IMR-90 (cell line): ENCODE measurements at regions not wholly inside any gene's neighbourhood (a gene's known extent, or its start where the extent isn't known, plus 50 kb on each side); places are given as distances from the start of the nearest gene placed in this dataset.

ENCODE experiments used
- ATAC-seq: fragments of 200-7000 bp; cut with Tn5 transposase; 2 replicates; pipeline ENCODE4 v1.9.1; 2020; ENCODE audit warnings: low read depth, mild to moderate bottlenecking, moderate library complexity
- BruUV-seq: library from RNA; stranded (reverse); fragments of 400-500 nt; replicated peaks from 2 replicates; lab custom pipeline; 2021; lab: Mats Ljungman, UMichigan
- CTCF ChIA-PET: fragments of 300-600 bp; formaldehyde crosslinking; extraction: SDS; loops from one replicate; lab custom pipeline; 2021; ENCODE audit warnings: antibody characterized with exemption; lab: Yijun Ruan, JAX
- POLR2A ChIA-PET: fragments of 300-600 bp; sonication (Branson Sonifier 250); formaldehyde crosslinking; loops from one replicate; lab custom pipeline; 2022; ENCODE audit warnings: antibody characterized with exemption; ENCODE audit not compliant: unreplicated experiment; lab: Charles Lee
- DNase-seq: peaks from one replicate; pipeline ENCODE4 v3.0.0; 2013
- H2AFZ ChIP-seq: replicated peaks from 2 replicates; pipeline ENCODE3; 2013; ENCODE audit warnings: low read length, mild to moderate bottlenecking; ENCODE audit not compliant: poor library complexity
- H2AK5ac ChIP-seq: 2 replicates; pipeline ENCODE4 v1.6.1; 2013; ENCODE audit warnings: low read depth, low read length, inconsistent platforms
- H2AK9ac ChIP-seq: replicated peaks from 2 replicates; pipeline ENCODE3; 2013; ENCODE audit warnings: mild to moderate bottlenecking, low read depth, low read length, moderate library complexity; ENCODE audit not compliant: poor library complexity
- H2BK120ac ChIP-seq: 2 replicates; pipeline ENCODE4 v1.6.1; 2013; ENCODE audit warnings: low read depth, low read length, inconsistent platforms
- H2BK15ac ChIP-seq: 3 replicates; pipeline ENCODE4 v1.6.1; 2013; ENCODE audit warnings: low read depth, low read length, inconsistent platforms
- H2BK20ac ChIP-seq: 2 replicates; pipeline ENCODE4 v1.6.1; 2013; ENCODE audit warnings: low read depth, mild to moderate bottlenecking, inconsistent platforms, low read length, moderate library complexity
- H2BK5ac ChIP-seq: 2 replicates; pipeline ENCODE4 v1.6.1; 2013; ENCODE audit warnings: mild to moderate bottlenecking, low read depth, low read length, inconsistent platforms; ENCODE audit not compliant: poor library complexity, severe bottlenecking
- H3K14ac ChIP-seq: replicated peaks from 2 replicates; pipeline ENCODE4 v1.6.1; 2013; ENCODE audit warnings: low read depth, low read length, inconsistent platforms
- H3K18ac ChIP-seq: 2 replicates; pipeline ENCODE4 v1.6.1; 2013; ENCODE audit warnings: low read depth, low read length, control low read depth
- H3K23ac ChIP-seq: 2 replicates; pipeline ENCODE4 v1.6.1; 2013; ENCODE audit warnings: low read depth, low read length, inconsistent platforms
- H3K27ac ChIP-seq: 2 replicates; pipeline ENCODE4 v1.5.1; 2013; ENCODE audit warnings: mild to moderate bottlenecking, control low read depth, low read length; ENCODE audit not compliant: insufficient read depth
- H3K27me3 ChIP-seq: 2 replicates; pipeline ENCODE4 v1.6.1; 2013; ENCODE audit warnings: low read length; ENCODE audit not compliant: control insufficient read depth, insufficient read depth
- H3K36me3 ChIP-seq: 2 replicates; pipeline ENCODE4 v1.6.1; 2013; ENCODE audit warnings: low read length, mixed read lengths; ENCODE audit not compliant: control insufficient read depth, insufficient read depth
- H3K4ac ChIP-seq: 2 replicates; pipeline ENCODE4 v1.6.1; 2013; ENCODE audit warnings: low read depth, low read length, inconsistent platforms
- H3K4me1 ChIP-seq: 2 replicates; pipeline ENCODE4 v1.6.1; 2013; ENCODE audit warnings: low read length, mixed read lengths; ENCODE audit not compliant: control insufficient read depth, insufficient read depth
- H3K4me2 ChIP-seq: 2 replicates; pipeline ENCODE4 v1.6.1; 2013; ENCODE audit warnings: low read depth, mild to moderate bottlenecking, control low read depth, low read length, moderate library complexity
- H3K4me3 ChIP-seq: 2 replicates; pipeline ENCODE4 v1.5.1; 2013; ENCODE audit warnings: low read depth, mild to moderate bottlenecking, control low read depth, low read length, moderate library complexity; ENCODE audit not compliant: insufficient read depth
- H3K56ac ChIP-seq: 2 replicates; pipeline ENCODE4 v1.6.1; 2013; ENCODE audit warnings: low read length, inconsistent platforms; ENCODE audit not compliant: insufficient read depth; ENCODE audit errors: extremely low read depth
- H3K79me1 ChIP-seq, 2 experiments: 2 replicates each; pipeline ENCODE4 v1.6.1; 2013; ENCODE audit warnings: low read length in 2 of 2, inconsistent platforms in 1 of 2, low read depth in 1 of 2
- H3K9ac ChIP-seq: 2 replicates; pipeline ENCODE4 v1.6.1; 2013; ENCODE audit warnings: low read depth, low read length, control low read depth
- H3K9me1 ChIP-seq: 2 replicates; pipeline ENCODE4 v1.6.1; 2013; ENCODE audit warnings: low read length, inconsistent platforms; ENCODE audit not compliant: insufficient read depth
- H3K9me3 ChIP-seq: 2 replicates; pipeline ENCODE4 v1.6.1; 2013; ENCODE audit warnings: low read length; ENCODE audit not compliant: control insufficient read depth, insufficient read depth
- H4K20me1 ChIP-seq: 2 replicates; pipeline ENCODE4 v1.6.1; 2013; ENCODE audit warnings: low read length, inconsistent platforms; ENCODE audit not compliant: insufficient read depth
- H4K5ac ChIP-seq: 2 replicates; pipeline ENCODE4 v1.6.1; 2013; ENCODE audit warnings: mild to moderate bottlenecking, low read depth, low read length, control low read depth
- H4K8ac ChIP-seq, 2 experiments: 2 replicates each; pipeline ENCODE4 v1.6.1; 2013; ENCODE audit warnings: low read depth in 2 of 2, low read length in 2 of 2, control low read depth in 1 of 2, inconsistent platforms in 1 of 2
- H4K91ac ChIP-seq: 2 replicates; pipeline ENCODE4 v1.6.1; 2013; ENCODE audit warnings: low read depth, low read length, inconsistent platforms; ENCODE audit not compliant: insufficient read depth
- BHLHE40 ChIP-seq: fragments of 150-350 bp; IDR thresholded peaks from 2 replicates; pipeline ENCODE4 v1.6.1; 2016; ENCODE audit warnings: mild to moderate bottlenecking, low read depth, low read length
- CEBPB ChIP-seq: IDR thresholded peaks from 2 replicates; pipeline ENCODE4 v1.6.1; 2012; ENCODE audit warnings: low read depth, low read length, improper control_type of control experiment
- CHD1 ChIP-seq: IDR thresholded peaks from 2 replicates; pipeline ENCODE4 v1.6.1; 2012; ENCODE audit warnings: low read depth, low read length, improper control_type of control experiment
- FOS ChIP-seq: fragments of 150-350 bp; IDR thresholded peaks from 2 replicates; pipeline ENCODE4 v1.6.1; 2016; ENCODE audit warnings: low read depth, low read length
- MAFK ChIP-seq: IDR thresholded peaks from 2 replicates; pipeline ENCODE4 v1.6.1; 2012; ENCODE audit warnings: low read depth, low read length, improper control_type of control experiment
- MAZ ChIP-seq: IDR thresholded peaks from 2 replicates; pipeline ENCODE4 v1.6.1; 2012; ENCODE audit warnings: low read depth, mild to moderate bottlenecking, low read length, improper control_type of control experiment, moderate library complexity, borderline replicate concordance
- MXI1 ChIP-seq: IDR thresholded peaks from 2 replicates; pipeline ENCODE4 v1.6.1; 2012; ENCODE audit warnings: low read depth, mild to moderate bottlenecking, low read length, moderate library complexity, borderline replicate concordance
- NFE2L2 ChIP-seq: fragments of 150-350 bp; IDR thresholded peaks from 2 replicates; pipeline ENCODE4 v1.6.1; 2016; ENCODE audit warnings: low read depth, mild to moderate bottlenecking, low read length
- POLR2A ChIP-seq: IDR thresholded peaks from 2 replicates; pipeline ENCODE4 v1.6.1; 2012; ENCODE audit warnings: mild to moderate bottlenecking, low read depth, low read length
- RAD21 ChIP-seq: IDR thresholded peaks from 2 replicates; pipeline ENCODE4 v1.6.1; 2012; ENCODE audit warnings: low read length, improper control_type of control experiment
- RCOR1 ChIP-seq: IDR thresholded peaks from 2 replicates; pipeline ENCODE4 v1.6.1; 2012; ENCODE audit warnings: mild to moderate bottlenecking, low read length, improper control_type of control experiment; ENCODE audit not compliant: insufficient replicate concordance
- RFX5 ChIP-seq: IDR thresholded peaks from 2 replicates; pipeline ENCODE4 v1.8.0; 2012; ENCODE audit warnings: low read depth, mild to moderate bottlenecking, low read length, moderate library complexity
- SMC3 ChIP-seq: fragments of 150-350 bp; IDR thresholded peaks from 2 replicates; pipeline ENCODE4 v1.6.1; 2016; ENCODE audit warnings: low read depth, mild to moderate bottlenecking, antibody characterized with exemption, low read length, moderate library complexity
- WGBS, 2 experiments: methylation state at CpG; one replicate each; pipeline versions ENCODE4 v1.1.5 to v1.1.7; 2013; ENCODE audit warnings: missing lambda C conversion rate in 2 of 2; ENCODE audit not compliant: insufficient read length in 1 of 2; ENCODE audit errors: extremely low coverage in 2 of 2; 5-methylcytosine and 5-hydroxymethylcytosine counted together
- dilution Hi-C: fragments of 300-500 bp; cut with HindIII; formaldehyde crosslinking; loops from one replicate; pipeline ENCODE4 v1.14.3; 2018; ENCODE audit warnings: low sequenced_read_pairs; ENCODE audit not compliant: unreplicated experiment
- in situ Hi-C: fragments of 300-500 bp; cut with MboI; formaldehyde crosslinking; loops from 3 replicates; pipeline ENCODE4 v1.14.3; 2019; ENCODE audit warnings: low sequenced_read_pairs, inconsistent platforms, mixed read lengths
- intact Hi-C: fragments of 100-400 bp; cut with micrococcal nuclease; formaldehyde crosslinking; loops from 2 replicates; pipeline ENCODE4 v1.10.0; 2022
- TF ChIP-seq, protein P1 (sequence below): fragments of 150-350 bp; IDR thresholded peaks from 2 replicates; pipeline ENCODE4 v1.6.1; 2016; ENCODE audit warnings: low read depth, mild to moderate bottlenecking, low read length, moderate library complexity, borderline replicate concordance
- TF ChIP-seq, protein P2 (sequence below): fragments of 150-350 bp; IDR thresholded peaks from 2 replicates; pipeline ENCODE4 v1.6.1; 2017; ENCODE audit warnings: mild to moderate bottlenecking, antibody characterized with exemption, low read length, low read depth
- TF ChIP-seq, protein P3 (sequence below): conservative IDR thresholded peaks from 2 replicates; pipeline ENCODE4 v1.5.1; 2012; ENCODE audit warnings: mild to moderate bottlenecking, low read depth, low read length, improper control_type of control experiment

DNA sequence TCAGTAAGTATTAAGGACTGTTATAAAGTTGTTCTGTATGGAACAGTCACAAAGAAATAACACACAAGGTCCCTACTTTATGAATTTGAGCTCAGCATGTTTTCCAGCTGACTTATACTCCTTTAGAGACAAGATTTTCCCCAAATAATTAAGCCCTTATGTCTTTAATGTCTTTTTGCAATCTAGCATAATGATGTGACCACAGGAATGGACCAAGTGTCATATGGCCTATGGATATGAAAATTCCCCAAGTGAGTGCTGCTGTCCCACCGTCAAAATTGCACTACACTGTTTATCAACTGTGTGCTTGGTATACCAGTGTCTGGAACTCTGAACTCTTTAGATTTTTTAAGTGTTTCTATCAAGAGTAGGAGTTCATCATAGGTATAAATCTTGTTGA, 369.6 kb downstream of the PID1 start:
- Histone ChIP-seq H4K91ac (no peak overlapping the region), H2BK120ac (no peak overlapping the region), H3K4me2 (no peak overlapping the region), H3K79me1 (no peaks in the 10 kb centered on the region), H3K9me3 (peaks cover 8% of the 10 kb centered on the region), H3K4ac (no peak overlapping the region), H2BK5ac (no peak overlapping the region), H3K9ac (no peak overlapping the region), H4K5ac (no peak overlapping the region), H3K4me3 (no peak overlapping the region), H3K18ac (no peak overlapping the region), H4K8ac (no peak overlapping the region), H3K27ac (no peak overlapping the region), H2AK5ac (no peak overlapping the region), H3K36me3 (no peaks in the 10 kb centered on the region), H2AFZ (no peak overlapping the region), H3K9me1 (no peaks in the 10 kb centered on the region), H3K56ac (no peak overlapping the region), H4K20me1 (no peaks in the 10 kb centered on the region), H3K14ac (no peak overlapping the region), H2AK9ac (no peak overlapping the region), H3K27me3 (no peaks in the 10 kb centered on the region), H2BK20ac (no peak overlapping the region), H2BK15ac (no peak overlapping the region), H3K4me1 (no peaks in the 10 kb centered on the region), H3K23ac (no peak overlapping the region)
- WGBS, 2 experiments = no CpG with 5 or more reads among the region's 1 CpG
- no peak for DNase-seq
- dilution Hi-C loops = no loop called here
- CTCF ChIA-PET = no interaction called here
- no peak for ATAC-seq
- no TSS peak for BruUV-seq
- in situ Hi-C loops = no loop called here
- intact Hi-C loops = no loop called here
- POLR2A ChIA-PET = no interaction called here
- no peak for TF ChIP-seq CHD1
- TF ChIP-seq MXI1 = no peak
- no peak for TF ChIP-seq RFX5
- no peak for TF ChIP-seq POLR2A
- TF ChIP-seq MAZ = no peak
- TF ChIP-seq RAD21 = no peak
- TF ChIP-seq NFE2L2 = no peak
- no peak for TF ChIP-seq SMC3
- no peak for TF ChIP-seq RCOR1
- TF ChIP-seq, protein P1, sequence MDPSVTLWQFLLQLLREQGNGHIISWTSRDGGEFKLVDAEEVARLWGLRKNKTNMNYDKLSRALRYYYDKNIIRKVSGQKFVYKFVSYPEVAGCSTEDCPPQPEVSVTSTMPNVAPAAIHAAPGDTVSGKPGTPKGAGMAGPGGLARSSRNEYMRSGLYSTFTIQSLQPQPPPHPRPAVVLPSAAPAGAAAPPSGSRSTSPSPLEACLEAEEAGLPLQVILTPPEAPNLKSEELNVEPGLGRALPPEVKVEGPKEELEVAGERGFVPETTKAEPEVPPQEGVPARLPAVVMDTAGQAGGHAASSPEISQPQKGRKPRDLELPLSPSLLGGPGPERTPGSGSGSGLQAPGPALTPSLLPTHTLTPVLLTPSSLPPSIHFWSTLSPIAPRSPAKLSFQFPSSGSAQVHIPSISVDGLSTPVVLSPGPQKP = no peak
- TF ChIP-seq MAFK = no peak
- TF ChIP-seq, protein P2, sequence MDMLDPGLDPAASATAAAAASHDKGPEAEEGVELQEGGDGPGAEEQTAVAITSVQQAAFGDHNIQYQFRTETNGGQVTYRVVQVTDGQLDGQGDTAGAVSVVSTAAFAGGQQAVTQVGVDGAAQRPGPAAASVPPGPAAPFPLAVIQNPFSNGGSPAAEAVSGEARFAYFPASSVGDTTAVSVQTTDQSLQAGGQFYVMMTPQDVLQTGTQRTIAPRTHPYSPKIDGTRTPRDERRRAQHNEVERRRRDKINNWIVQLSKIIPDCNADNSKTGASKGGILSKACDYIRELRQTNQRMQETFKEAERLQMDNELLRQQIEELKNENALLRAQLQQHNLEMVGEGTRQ = no peak
- TF ChIP-seq FOS = no peak
- TF ChIP-seq, protein P3, sequence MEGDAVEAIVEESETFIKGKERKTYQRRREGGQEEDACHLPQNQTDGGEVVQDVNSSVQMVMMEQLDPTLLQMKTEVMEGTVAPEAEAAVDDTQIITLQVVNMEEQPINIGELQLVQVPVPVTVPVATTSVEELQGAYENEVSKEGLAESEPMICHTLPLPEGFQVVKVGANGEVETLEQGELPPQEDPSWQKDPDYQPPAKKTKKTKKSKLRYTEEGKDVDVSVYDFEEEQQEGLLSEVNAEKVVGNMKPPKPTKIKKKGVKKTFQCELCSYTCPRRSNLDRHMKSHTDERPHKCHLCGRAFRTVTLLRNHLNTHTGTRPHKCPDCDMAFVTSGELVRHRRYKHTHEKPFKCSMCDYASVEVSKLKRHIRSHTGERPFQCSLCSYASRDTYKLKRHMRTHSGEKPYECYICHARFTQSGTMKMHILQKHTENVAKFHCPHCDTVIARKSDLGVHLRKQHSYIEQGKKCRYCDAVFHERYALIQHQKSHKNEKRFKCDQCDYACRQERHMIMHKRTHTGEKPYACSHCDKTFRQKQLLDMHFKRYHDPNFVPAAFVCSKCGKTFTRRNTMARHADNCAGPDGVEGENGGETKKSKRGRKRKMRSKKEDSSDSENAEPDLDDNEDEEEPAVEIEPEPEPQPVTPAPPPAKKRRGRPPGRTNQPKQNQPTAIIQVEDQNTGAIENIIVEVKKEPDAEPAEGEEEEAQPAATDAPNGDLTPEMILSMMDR = no peak
- TF ChIP-seq BHLHE40 = no peak
- TF ChIP-seq CEBPB = no peak
